ENCODE measurements at regions not wholly inside any gene's neighbourhood (a gene's known extent, or its start where the extent isn't known, plus 50 kb on each side); places are given as distances from the start of the nearest gene placed in this dataset.

- Histone ChIP-seq H3K4me1 (ENCODE audit: control insufficient read depth in 1 of 2, insufficient read depth in 2 of 2, low read length in 2 of 2) (no peaks in the 10 kb centered on the region), H2BK12ac (ENCODE audit: low read length) (no peak overlapping the region), H3K14ac (ENCODE audit: low read length) (no peak overlapping the region), H3K27ac (ENCODE audit: low read depth, low read length) (no peak overlapping the region), H3K4me3 (ENCODE audit: low read depth, low read length) (no peak overlapping the region), H3K9me3 (ENCODE audit: insufficient read depth, low read depth, low read length) (peaks cover 2% of the 10 kb centered on the region), H2BK5ac (ENCODE audit: low read depth, low read length, poor library complexity) (no peak overlapping the region), H3K4me2 (ENCODE audit: low read length) (no peak overlapping the region), H3K23ac (ENCODE audit: low read length) (no peak overlapping the region), H3K79me1 (ENCODE audit: low read length) (no peaks in the 10 kb centered on the region), H3K4ac (ENCODE audit: low read depth, low read length) (no peak overlapping the region), H4K8ac (ENCODE audit: low read depth, low read length) (no peak overlapping the region), H4K12ac (ENCODE audit: low read depth, low read length) (no peak overlapping the region), H4K91ac (ENCODE audit: low read depth, low read length) (no peak overlapping the region), H3K9ac (ENCODE audit: low read length) (no peak overlapping the region), H2AFZ (ENCODE audit: insufficient read depth, low read length, poor library complexity) (no peak overlapping the region), H3K36me3 (ENCODE audit: control insufficient read depth in 1 of 2, insufficient read depth in 2 of 2, low read length in 2 of 2) (no peaks in the 10 kb centered on the region), H3K18ac (ENCODE audit: low read length) (no peak overlapping the region), H3K79me2 (ENCODE audit: control insufficient read depth, insufficient read depth, low read length, poor library complexity) (no peaks in the 10 kb centered on the region), H2AK5ac (ENCODE audit: low read length) (no peak overlapping the region), H2BK120ac (ENCODE audit: insufficient read depth, low read length, poor library complexity) (no peak overlapping the region), H3K27me3 (ENCODE audit: insufficient read depth, low read length) (no peaks in the 10 kb centered on the region)
- no peak for DNase-seq
- no CpG with 5 or more reads among the region's 2 CpGs for WGBS (ENCODE audit: extremely low coverage, insufficient coverage, insufficient read length)
Observed at GRCh38 chr13:95451656-95452055, 100.9 kb upstream of the CLDN10 start.

DNA sequence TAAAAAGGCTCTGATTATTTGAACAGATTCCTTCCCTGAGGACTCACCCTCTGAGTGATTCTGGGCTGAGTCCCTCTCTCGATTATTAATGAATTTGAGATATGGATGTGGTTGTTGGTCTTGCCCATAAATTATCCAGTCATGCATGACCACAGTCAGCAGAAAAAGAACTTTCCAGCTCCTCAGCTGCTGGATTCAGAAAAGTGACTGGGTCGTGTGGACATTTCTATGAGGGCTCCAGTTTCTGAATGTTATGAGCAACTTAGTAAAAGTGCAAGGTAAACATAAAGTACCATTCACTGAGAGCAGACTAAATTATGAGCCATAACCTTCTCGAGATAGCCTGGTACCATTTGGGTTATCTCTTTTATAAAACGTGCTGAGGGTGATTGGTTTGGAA lies 100.1 kb upstream of the CLDN10 start:
- Histone ChIP-seq H2AFZ (ENCODE audit: insufficient read depth, low read length, poor library complexity) (no peak overlapping the region), H3K4me2 (ENCODE audit: low read length) (no peak overlapping the region), H3K79me1 (ENCODE audit: low read length) (no peaks in the 10 kb centered on the region), H3K27ac (ENCODE audit: low read depth, low read length) (no peak overlapping the region), H2BK12ac (ENCODE audit: low read length) (no peak overlapping the region), H3K4ac (ENCODE audit: low read depth, low read length) (no peak overlapping the region), H3K9me3 (ENCODE audit: insufficient read depth, low read depth, low read length) (peaks cover 2% of the 10 kb centered on the region), H3K36me3 (ENCODE audit: control insufficient read depth in 1 of 2, insufficient read depth in 2 of 2, low read length in 2 of 2) (no peaks in the 10 kb centered on the region), H4K12ac (ENCODE audit: low read depth, low read length) (no peak overlapping the region), H3K4me1 (ENCODE audit: control insufficient read depth in 1 of 2, insufficient read depth in 2 of 2, low read length in 2 of 2) (no peaks in the 10 kb centered on the region), H3K18ac (ENCODE audit: low read length) (no peak overlapping the region), H3K4me3 (ENCODE audit: low read depth, low read length) (no peak overlapping the region), H3K9ac (ENCODE audit: low read length) (no peak overlapping the region), H4K91ac (ENCODE audit: low read depth, low read length) (no peak overlapping the region), H2BK5ac (ENCODE audit: low read depth, low read length, poor library complexity) (no peak overlapping the region), H2AK5ac (ENCODE audit: low read length) (no peak overlapping the region), H3K14ac (ENCODE audit: low read length) (no peak overlapping the region), H3K23ac (ENCODE audit: low read length) (no peak overlapping the region), H4K8ac (ENCODE audit: low read depth, low read length) (no peak overlapping the region), H2BK120ac (ENCODE audit: insufficient read depth, low read length, poor library complexity) (no peak overlapping the region), H3K27me3 (ENCODE audit: insufficient read depth, low read length) (no peaks in the 10 kb centered on the region), H3K79me2 (ENCODE audit: control insufficient read depth, insufficient read depth, low read length, poor library complexity) (no peaks in the 10 kb centered on the region)
- no peak for DNase-seq
- no CpG with 5 or more reads among the region's 4 CpGs for WGBS (ENCODE audit: extremely low coverage, insufficient coverage, insufficient read length)

DNA sequence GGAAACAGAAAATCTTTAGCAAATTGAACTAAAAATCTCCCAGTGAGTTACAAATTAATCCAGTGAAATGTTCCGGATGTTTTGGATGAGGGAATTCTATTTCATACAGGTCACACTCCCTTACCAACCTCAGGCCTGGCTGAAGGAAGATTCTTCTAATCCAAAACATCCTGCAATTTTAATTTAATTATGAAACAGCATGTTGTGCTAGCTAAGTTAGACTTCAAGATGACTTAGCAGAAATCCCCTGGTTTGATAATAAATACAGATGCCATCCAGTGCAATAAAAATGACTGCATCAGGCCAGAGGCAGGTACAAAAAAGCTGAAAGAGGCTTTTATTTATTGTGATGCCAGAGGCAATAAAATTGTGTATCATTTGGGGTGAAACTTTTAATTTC lies 96.7 kb upstream of the CLDN10 start:
- Histone ChIP-seq H3K27me3 (ENCODE audit: insufficient read depth, low read length) (no peaks in the 10 kb centered on the region), H4K12ac (ENCODE audit: low read depth, low read length) (no peak overlapping the region), H3K9ac (ENCODE audit: low read length) (no peak overlapping the region), H4K91ac (ENCODE audit: low read depth, low read length) (no peak overlapping the region), H3K9me3 (ENCODE audit: insufficient read depth, low read depth, low read length) (peaks cover 9% of the 10 kb centered on the region), H3K18ac (ENCODE audit: low read length) (no peak overlapping the region), H3K36me3 (ENCODE audit: control insufficient read depth in 1 of 2, insufficient read depth in 2 of 2, low read length in 2 of 2) (peaks cover 0 to 3% of the 10 kb centered on the region in 2 experiments), H2BK12ac (ENCODE audit: low read length) (no peak overlapping the region), H3K4me3 (ENCODE audit: low read depth, low read length) (no peak overlapping the region), H2AK5ac (ENCODE audit: low read length) (no peak overlapping the region), H3K14ac (ENCODE audit: low read length) (no peak overlapping the region), H4K8ac (ENCODE audit: low read depth, low read length) (no peak overlapping the region), H3K27ac (ENCODE audit: low read depth, low read length) (no peak overlapping the region), H3K4me1 (ENCODE audit: control insufficient read depth in 1 of 2, insufficient read depth in 2 of 2, low read length in 2 of 2) (no peaks in the 10 kb centered on the region), H3K4ac (ENCODE audit: low read depth, low read length) (no peak overlapping the region), H2AFZ (ENCODE audit: insufficient read depth, low read length, poor library complexity) (no peak overlapping the region), H3K79me1 (ENCODE audit: low read length) (no peaks in the 10 kb centered on the region), H3K79me2 (ENCODE audit: control insufficient read depth, insufficient read depth, low read length, poor library complexity) (no peaks in the 10 kb centered on the region), H2BK120ac (ENCODE audit: insufficient read depth, low read length, poor library complexity) (no peak overlapping the region), H3K23ac (ENCODE audit: low read length) (no peak overlapping the region), H2BK5ac (ENCODE audit: low read depth, low read length, poor library complexity) (no peak overlapping the region), H3K4me2 (ENCODE audit: low read length) (no peak overlapping the region)
- WGBS (ENCODE audit: extremely low coverage, insufficient coverage, insufficient read length) = no CpG with 5 or more reads among the region's 1 CpG
- no peak for DNase-seq

DNA sequence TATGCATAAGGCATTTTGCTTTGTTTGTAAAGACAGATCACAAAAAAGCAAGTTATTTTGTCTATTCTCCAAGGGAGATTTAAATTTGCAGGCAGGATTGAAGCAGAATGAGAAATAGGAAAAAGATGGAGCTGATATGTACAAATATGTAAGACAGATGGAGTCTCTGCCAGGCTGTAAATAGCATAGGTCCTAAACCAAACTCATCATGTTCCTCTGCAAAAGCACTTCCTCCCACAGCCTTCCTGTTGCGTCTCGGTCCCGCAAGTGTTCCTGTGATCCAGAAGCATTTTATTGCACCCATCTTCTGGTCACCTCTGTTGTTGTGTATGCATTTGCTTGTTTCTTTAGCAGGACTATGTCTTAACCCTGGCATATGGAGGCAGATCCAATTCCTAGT lies 95.7 kb upstream of the CLDN10 start:
- WGBS (ENCODE audit: extremely low coverage, insufficient coverage, insufficient read length) = no CpG with 5 or more reads among the region's 3 CpGs
- H3K27me3 ChIP-seq (ENCODE audit: insufficient read depth, low read length) = no peaks in the 10 kb centered on the region
- no peak overlapping the region for H3K23ac ChIP-seq (ENCODE audit: low read length)
- H3K27ac ChIP-seq (ENCODE audit: low read depth, low read length) = no peak overlapping the region
- H4K91ac ChIP-seq (ENCODE audit: low read depth, low read length) = no peak overlapping the region
- no peak overlapping the region for H4K8ac ChIP-seq (ENCODE audit: low read depth, low read length)
- H3K18ac ChIP-seq (ENCODE audit: low read length) = no peak overlapping the region
- H3K36me3 ChIP-seq (ENCODE audit: control insufficient read depth in 1 of 2, insufficient read depth in 2 of 2, low read length in 2 of 2) = peaks cover 0 to 3% of the 10 kb centered on the region in 2 experiments
- no peak overlapping the region for H3K4me3 ChIP-seq (ENCODE audit: low read depth, low read length)
- no peak for DNase-seq
- H2BK120ac ChIP-seq (ENCODE audit: insufficient read depth, low read length, poor library complexity) = no peak overlapping the region
- H2BK5ac ChIP-seq (ENCODE audit: low read depth, low read length, poor library complexity) = no peak overlapping the region
- peaks cover 9% of the 10 kb centered on the region for H3K9me3 ChIP-seq (ENCODE audit: insufficient read depth, low read depth, low read length)
- no peaks in the 10 kb centered on the region for H3K4me1 ChIP-seq (ENCODE audit: control insufficient read depth in 1 of 2, insufficient read depth in 2 of 2, low read length in 2 of 2)
- H2AK5ac ChIP-seq (ENCODE audit: low read length) = no peak overlapping the region
- no peak overlapping the region for H2AFZ ChIP-seq (ENCODE audit: insufficient read depth, low read length, poor library complexity)
- no peaks in the 10 kb centered on the region for H3K79me1 ChIP-seq (ENCODE audit: low read length)
- no peak overlapping the region for H3K14ac ChIP-seq (ENCODE audit: low read length)
- H2BK12ac ChIP-seq (ENCODE audit: low read length) = no peak overlapping the region
- no peak overlapping the region for H4K12ac ChIP-seq (ENCODE audit: low read depth, low read length)
- H3K4me2 ChIP-seq (ENCODE audit: low read length) = no peak overlapping the region
- H3K4ac ChIP-seq (ENCODE audit: low read depth, low read length) = no peak overlapping the region
- H3K79me2 ChIP-seq (ENCODE audit: control insufficient read depth, insufficient read depth, low read length, poor library complexity) = no peaks in the 10 kb centered on the region
- no peak overlapping the region for H3K9ac ChIP-seq (ENCODE audit: low read length)
